VCaP (cell line): ENCODE measurements at regions not wholly inside any gene's neighbourhood (a gene's known extent, or its start where the extent isn't known, plus 50 kb on each side); places are given as distances from the start of the nearest gene placed in this dataset.

ENCODE experiments used
- H3K27ac ChIP-seq: fragments of 450-650 bp; 2 replicates; pipeline ENCODE4 v1.5.1; 2017
- TF ChIP-seq, protein P1 (sequence below): fragments of 450-650 bp; conservative IDR thresholded peaks from 2 replicates; pipeline ENCODE4 v1.5.1; 2017; ENCODE audit warnings: mild to moderate bottlenecking, moderate library complexity

DNA sequence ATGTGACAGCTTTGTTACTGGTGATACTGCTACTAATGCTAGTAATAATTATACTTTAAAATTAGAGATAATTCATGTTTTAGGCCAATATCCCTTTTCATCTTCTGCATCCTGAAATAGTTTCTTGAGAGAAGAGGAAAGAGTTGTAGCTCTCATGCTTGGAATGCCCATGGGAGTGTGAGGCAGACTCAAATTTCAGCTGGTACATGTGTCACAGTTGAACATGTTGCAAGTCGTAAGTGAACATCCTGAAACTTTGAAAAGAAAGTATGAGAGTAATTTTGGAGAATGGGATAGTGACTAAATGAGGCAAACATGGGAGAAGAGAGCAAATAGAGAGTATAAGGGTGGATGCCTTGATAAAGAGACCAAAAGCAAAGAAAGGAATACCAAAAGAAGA, 168.0 kb downstream of the TMTC3 start:
- TF ChIP-seq, protein P1, sequence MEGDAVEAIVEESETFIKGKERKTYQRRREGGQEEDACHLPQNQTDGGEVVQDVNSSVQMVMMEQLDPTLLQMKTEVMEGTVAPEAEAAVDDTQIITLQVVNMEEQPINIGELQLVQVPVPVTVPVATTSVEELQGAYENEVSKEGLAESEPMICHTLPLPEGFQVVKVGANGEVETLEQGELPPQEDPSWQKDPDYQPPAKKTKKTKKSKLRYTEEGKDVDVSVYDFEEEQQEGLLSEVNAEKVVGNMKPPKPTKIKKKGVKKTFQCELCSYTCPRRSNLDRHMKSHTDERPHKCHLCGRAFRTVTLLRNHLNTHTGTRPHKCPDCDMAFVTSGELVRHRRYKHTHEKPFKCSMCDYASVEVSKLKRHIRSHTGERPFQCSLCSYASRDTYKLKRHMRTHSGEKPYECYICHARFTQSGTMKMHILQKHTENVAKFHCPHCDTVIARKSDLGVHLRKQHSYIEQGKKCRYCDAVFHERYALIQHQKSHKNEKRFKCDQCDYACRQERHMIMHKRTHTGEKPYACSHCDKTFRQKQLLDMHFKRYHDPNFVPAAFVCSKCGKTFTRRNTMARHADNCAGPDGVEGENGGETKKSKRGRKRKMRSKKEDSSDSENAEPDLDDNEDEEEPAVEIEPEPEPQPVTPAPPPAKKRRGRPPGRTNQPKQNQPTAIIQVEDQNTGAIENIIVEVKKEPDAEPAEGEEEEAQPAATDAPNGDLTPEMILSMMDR, result no peak
- no peak overlapping the region for H3K27ac ChIP-seq

DNA sequence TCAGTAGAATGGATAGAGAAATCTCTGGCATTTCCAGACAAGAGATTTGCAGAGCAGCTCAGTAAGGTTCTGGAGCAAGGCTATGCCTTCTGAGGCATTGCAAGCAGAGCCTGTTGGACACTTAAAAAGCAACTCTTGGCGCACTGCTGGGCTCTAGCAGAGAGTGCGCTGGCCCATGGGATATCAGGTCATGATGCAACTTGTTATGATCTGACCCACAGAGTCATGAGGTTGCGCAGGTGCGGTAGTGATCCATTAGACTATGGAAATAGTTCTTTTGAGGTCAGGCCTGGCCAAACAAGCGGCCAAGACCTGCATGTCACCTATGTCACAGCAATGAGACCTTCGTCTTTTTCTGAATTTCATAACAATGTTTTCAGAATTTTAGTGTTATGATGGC, 168.6 kb downstream of the TMTC3 start:
- H3K27ac ChIP-seq, result no peak overlapping the region
- TF ChIP-seq, protein P1, result no peak

DNA sequence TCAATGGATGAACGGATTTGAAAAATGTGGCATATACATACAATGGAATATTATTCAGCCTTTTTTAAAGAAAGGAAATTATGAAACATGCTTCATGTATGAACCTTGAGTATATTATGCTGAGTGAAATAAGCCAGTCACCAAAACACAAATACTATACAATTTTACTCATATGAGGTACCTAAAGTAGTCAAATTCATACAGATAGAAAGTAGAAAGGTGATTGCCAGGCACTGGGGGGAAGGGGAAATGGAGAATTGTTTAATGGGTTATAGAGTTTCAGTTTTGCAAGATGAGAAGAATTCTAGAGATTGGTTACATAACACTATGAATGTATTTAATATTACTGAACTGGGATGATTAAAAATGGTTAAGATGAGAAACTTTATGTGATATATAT, 171.4 kb downstream of the TMTC3 start:
- TF ChIP-seq, protein P1, result no peak
- no peak overlapping the region for H3K27ac ChIP-seq

DNA sequence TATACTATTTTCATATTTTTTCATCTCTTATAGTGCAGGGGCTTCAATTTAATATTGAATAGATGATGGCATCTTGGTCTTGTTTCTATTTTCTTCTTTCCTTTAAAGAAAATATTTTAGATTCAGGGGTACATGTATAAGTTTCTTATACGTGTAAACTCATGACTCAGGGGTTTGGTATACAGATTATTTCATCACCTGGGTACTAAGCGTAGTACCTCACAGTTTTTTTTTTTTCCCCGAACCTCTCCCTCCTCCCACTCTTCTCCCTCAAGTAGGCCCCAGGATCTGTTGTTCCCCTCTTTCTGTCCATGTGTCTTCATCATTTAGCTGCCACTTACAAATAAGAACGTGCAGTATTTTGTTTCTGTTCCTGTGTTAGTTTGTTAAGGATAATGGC, 172.6 kb downstream of the TMTC3 start:
- H3K27ac ChIP-seq, result no peak overlapping the region
- TF ChIP-seq, protein P1, result no peak

DNA sequence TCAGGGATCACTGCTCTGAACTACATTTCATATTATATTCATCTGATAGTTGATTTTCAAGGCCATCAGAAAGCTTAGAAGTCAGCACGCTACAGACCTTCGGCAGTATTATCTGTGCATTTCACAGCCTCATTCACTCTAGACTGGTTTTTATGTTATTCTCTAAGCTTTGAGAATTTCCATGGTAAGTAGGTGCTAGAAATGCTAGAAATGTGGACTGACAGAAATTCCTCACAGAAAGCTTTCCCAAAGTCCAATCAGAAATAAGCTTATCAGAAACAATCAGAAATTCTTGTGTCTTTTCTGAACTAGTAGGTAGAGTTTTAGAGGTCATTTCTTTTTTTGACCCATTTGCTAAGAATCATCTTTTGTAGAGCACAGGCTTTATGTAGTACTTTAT, 176.6 kb downstream of the TMTC3 start:
- TF ChIP-seq, protein P1, result no peak
- H3K27ac ChIP-seq, result no peak overlapping the region

DNA sequence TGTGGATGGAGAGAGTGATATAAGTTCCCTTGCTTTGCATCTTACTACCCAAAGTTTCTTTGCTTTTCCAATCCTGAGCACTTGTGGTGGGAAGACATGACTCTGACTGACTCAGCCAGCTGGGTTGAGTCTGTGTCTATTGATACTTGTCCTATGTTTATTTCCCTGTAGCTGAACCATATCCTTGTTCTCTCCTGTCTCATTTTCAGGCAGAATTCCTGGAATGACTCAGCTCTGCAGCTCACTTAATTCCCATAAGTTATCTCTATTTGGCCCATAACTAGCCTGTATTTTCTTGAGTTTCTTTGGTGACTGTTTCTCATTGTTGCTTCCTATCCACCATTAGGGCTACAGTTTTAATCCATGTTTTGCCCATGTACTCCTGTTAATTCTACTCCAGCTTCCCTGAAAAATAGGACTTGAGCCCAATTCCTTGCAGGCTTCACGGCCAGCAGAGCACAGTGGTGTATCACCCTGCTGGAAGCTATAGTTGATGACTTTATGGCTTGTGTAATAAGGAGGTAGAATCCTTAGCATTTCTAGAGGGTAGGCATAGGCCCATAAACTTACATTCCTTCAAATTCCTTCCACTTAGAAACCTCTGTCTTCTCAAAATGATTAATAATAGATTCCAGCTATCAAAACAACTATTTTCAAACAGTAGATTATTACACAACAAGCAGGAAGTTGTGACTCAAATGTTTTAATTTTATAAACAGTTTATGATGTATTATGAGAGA, 183.1 kb downstream of the TMTC3 start:
- TF ChIP-seq, protein P1, result no peak
- H3K27ac ChIP-seq, result no peak overlapping the region

DNA sequence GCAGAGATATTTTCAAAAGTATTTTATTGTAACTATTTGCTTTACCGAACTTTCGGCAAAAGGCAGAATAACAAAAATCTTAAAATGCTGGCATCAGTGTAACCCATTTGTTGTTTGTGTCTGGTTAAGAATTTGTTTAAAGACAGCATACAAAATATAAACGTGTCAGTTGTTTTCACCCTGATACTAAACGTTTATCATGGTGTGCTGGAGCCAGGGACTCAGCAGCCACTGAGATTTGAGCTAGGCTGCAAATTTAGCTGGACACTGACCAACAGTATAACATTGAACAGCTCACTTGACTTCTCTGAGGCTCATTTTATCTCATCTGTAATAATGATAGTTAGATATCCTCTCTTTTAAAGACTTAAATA, 183.7 kb downstream of the TMTC3 start:
- H3K27ac ChIP-seq, result no peak overlapping the region

More for the DNA sequence above, 183.7 kb downstream of the TMTC3 start:
- TF ChIP-seq, protein P1, result no peak
